Keratinocyte (primary cell): ENCODE measurements at regions not wholly inside any gene's neighbourhood (a gene's known extent, or its start where the extent isn't known, plus 50 kb on each side); places are given as distances from the start of the nearest gene placed in this dataset.

Experiments
- DNase-seq: peaks from one replicate; pipeline ENCODE4 v3.0.0-alpha.2; 2011; ENCODE audit warnings: low read depth, missing footprints, low spot score
- FAIRE-seq: peaks from 2 replicates; lab custom pipeline; 2011; peaks lifted over from hg19 to GRCh38; lab: Jason Lieb, UNC
- H2AFZ ChIP-seq: 2 replicates; pipeline ENCODE4 v1.6.0; 2012; ENCODE audit warnings: low read length, control low read depth, inconsistent platforms; ENCODE audit not compliant: control insufficient read depth
- H3K27ac ChIP-seq: 2 replicates; pipeline ENCODE4 v1.5.1; 2011; ENCODE audit warnings: low read length; ENCODE audit not compliant: control insufficient read depth, insufficient read depth
- H3K27me3 ChIP-seq: 3 replicates; pipeline ENCODE4 v1.6.0; 2011; ENCODE audit warnings: low read length; ENCODE audit not compliant: control insufficient read depth, insufficient read depth; ENCODE audit errors: extremely low read depth
- H3K36me3 ChIP-seq, 2 experiments: 2 replicates in 1 of 2; 3 replicates in 1 of 2; pipeline ENCODE4 v1.5.1; 2011; ENCODE audit warnings: low read length in 2 of 2, mild to moderate bottlenecking in 1 of 2; ENCODE audit not compliant: control insufficient read depth in 2 of 2, insufficient read depth in 2 of 2; ENCODE audit errors: extremely low read depth in 1 of 2
- H3K4me1 ChIP-seq: 3 replicates; pipeline ENCODE4 v1.5.1; 2011; ENCODE audit warnings: low read length; ENCODE audit not compliant: control insufficient read depth, insufficient read depth; ENCODE audit errors: extremely low read depth
- H3K4me2 ChIP-seq: 3 replicates; pipeline ENCODE4 v1.6.0; 2011; ENCODE audit warnings: low read depth, low read length; ENCODE audit not compliant: control insufficient read depth, insufficient read depth; ENCODE audit errors: extremely low read depth
- H3K4me3 ChIP-seq, 3 experiments: fragments of 200-600 bp in 1 of 3; sonication (generic) in 1 of 3; 2 replicates in 2 of 3; 3 replicates in 1 of 3; pipeline ENCODE4 v1.5.1; 2011 to 2016; ENCODE audit warnings: low read length in 3 of 3, mild to moderate bottlenecking in 3 of 3, control low read depth in 2 of 3, inconsistent platforms in 1 of 3, low read depth in 1 of 3, mixed read lengths in 1 of 3, mixed run types in 1 of 3, moderate library complexity in 1 of 3; ENCODE audit not compliant: control insufficient read depth in 2 of 3, insufficient read depth in 2 of 3; ENCODE audit errors: extremely low read depth in 1 of 3
- H3K79me2 ChIP-seq: 2 replicates; pipeline ENCODE4 v1.6.0; 2012; ENCODE audit warnings: low read length; ENCODE audit not compliant: control insufficient read depth, insufficient read depth
- H3K9ac ChIP-seq: 3 replicates; pipeline ENCODE4 v1.6.0; 2011; ENCODE audit warnings: low read length; ENCODE audit not compliant: control insufficient read depth, insufficient read depth; ENCODE audit errors: extremely low read depth
- H3K9me1 ChIP-seq: 3 replicates; pipeline ENCODE4 v1.6.0; 2011; ENCODE audit warnings: low read length; ENCODE audit not compliant: control insufficient read depth, insufficient read depth; ENCODE audit errors: extremely low read depth
- H3K9me3 ChIP-seq: 2 replicates; pipeline ENCODE4 v1.5.1; 2012; ENCODE audit warnings: low read depth, low read length; ENCODE audit not compliant: control insufficient read depth
- H4K20me1 ChIP-seq: 3 replicates; pipeline ENCODE4 v1.6.0; 2011; ENCODE audit warnings: low read length; ENCODE audit not compliant: control insufficient read depth, insufficient read depth; ENCODE audit errors: extremely low read depth
- EZH2 ChIP-seq: IDR thresholded peaks from one replicate; pipeline ENCODE4 v1.6.1; 2012; ENCODE audit warnings: inconsistent platforms, mild to moderate bottlenecking, low read length, moderate library complexity
- dilution Hi-C: fragments of 300-500 bp; cut with MboI; formaldehyde crosslinking; loops from one replicate; pipeline ENCODE4 v1.7.0; 2020; ENCODE audit warnings: low sequenced_read_pairs; ENCODE audit not compliant: extremely low pct_ligation_motif_present
- TF ChIP-seq, protein P1 (sequence below), 3 experiments: IDR thresholded peaks in 1 of 3; conservative IDR thresholded peaks in 1 of 3; optimal IDR thresholded peaks in 1 of 3; 2 replicates in 2 of 3; 3 replicates in 1 of 3; pipeline versions ENCODE3 to v1.5.1; 2011; ENCODE audit warnings: low read length in 3 of 3, mild to moderate bottlenecking in 3 of 3, moderate library complexity in 2 of 3, control low read depth in 1 of 3, inconsistent platforms in 1 of 3; ENCODE audit not compliant: insufficient read depth in 2 of 3; ENCODE audit errors: extremely low read depth in 1 of 3

DNA sequence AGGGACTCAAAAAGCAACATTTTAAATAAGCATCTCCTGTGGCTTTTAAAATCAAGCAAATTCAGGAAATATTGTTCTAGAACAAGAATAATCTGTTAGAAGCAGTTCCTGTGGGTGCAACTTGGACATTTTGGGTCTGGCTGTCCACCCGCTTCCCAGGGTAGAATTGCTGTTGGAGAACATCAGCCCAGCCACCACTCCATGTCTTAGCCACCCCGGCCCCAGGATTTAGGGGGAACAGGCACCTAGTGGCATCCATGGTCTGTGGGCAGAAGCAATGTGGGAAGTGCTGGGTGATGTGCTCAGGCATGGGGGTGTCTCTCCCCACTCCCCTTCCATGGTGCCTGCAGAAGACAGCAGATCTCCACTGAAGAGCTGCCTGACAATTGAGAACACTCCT is 162.6 kb downstream of the KLF13 start:
- Histone ChIP-seq H3K9me3 (no peaks in the 10 kb centered on the region), H3K9me1 (no peaks in the 10 kb centered on the region), H3K4me3 (no peak overlapping the region), H3K4me1 (peaks cover 27% of the 10 kb centered on the region), H3K9ac (no peak overlapping the region), H3K36me3 (no peaks in the 10 kb centered on the region), H3K79me2 (no peaks in the 10 kb centered on the region), H3K27me3 (peaks cover 5% of the 10 kb centered on the region), H4K20me1 (no peaks in the 10 kb centered on the region), H3K27ac (no peak overlapping the region), H2AFZ (no peak overlapping the region), H3K4me2 (no peak overlapping the region)
- DNase-seq (no peak), FAIRE-seq (no peak)
- dilution Hi-C loops: no loop called here
- TF ChIP-seq EZH2: no peak
- TF ChIP-seq, protein P1, sequence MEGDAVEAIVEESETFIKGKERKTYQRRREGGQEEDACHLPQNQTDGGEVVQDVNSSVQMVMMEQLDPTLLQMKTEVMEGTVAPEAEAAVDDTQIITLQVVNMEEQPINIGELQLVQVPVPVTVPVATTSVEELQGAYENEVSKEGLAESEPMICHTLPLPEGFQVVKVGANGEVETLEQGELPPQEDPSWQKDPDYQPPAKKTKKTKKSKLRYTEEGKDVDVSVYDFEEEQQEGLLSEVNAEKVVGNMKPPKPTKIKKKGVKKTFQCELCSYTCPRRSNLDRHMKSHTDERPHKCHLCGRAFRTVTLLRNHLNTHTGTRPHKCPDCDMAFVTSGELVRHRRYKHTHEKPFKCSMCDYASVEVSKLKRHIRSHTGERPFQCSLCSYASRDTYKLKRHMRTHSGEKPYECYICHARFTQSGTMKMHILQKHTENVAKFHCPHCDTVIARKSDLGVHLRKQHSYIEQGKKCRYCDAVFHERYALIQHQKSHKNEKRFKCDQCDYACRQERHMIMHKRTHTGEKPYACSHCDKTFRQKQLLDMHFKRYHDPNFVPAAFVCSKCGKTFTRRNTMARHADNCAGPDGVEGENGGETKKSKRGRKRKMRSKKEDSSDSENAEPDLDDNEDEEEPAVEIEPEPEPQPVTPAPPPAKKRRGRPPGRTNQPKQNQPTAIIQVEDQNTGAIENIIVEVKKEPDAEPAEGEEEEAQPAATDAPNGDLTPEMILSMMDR (optimal IDR thresholded peaks at IDR 0.05 in 1 of 3, IDR thresholded peaks at IDR 0.05 in 1 of 3, conservative IDR thresholded peaks at IDR 0.05 in 1 of 3; ENCODE audit: extremely low read depth in 1 of 3, insufficient read depth in 2 of 3, low read length in 3 of 3): no peak

DNA sequence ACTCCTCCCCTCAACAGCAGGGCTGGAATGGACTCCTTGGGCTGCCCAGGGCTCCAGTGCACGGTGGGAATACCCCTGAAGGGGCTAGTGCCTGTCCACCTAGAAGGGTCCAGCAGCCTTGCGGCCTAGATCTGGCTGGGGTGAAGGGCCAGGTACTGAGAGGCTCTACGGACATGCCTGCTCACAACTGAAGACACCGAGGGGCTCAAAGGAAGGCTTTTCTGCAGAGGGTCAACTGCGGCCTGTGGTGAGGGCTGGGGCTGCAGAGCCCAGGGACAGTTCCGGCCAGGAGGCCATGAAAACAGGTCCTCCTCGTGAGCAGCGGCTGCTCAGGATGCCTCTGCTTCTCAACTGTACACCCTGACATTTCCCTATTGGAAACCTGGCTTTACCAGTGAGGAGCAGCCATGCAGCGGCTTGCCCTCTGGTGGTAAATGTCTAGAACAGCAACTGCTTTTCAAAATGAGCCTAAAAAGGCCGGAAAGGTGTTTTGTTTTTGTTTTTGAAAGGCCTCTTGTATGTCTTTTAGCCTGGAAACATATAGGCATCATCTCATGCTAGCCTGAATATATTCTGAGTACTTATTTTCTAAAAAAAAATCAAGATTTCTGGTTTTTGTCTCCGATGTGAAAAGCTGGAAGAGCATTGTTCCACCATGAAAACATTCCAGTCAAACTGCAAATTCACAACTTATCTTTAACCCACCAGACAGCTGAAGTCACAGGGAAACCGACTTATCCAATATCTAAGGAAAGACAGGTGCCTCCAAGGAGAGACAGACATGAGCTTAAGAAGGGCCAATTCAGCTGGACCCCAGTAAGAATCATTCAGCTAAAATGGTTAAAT is 163.4 kb downstream of the KLF13 start:
- H3K4me2 ChIP-seq: no peak overlapping the region

More for the DNA sequence above, 163.4 kb downstream of the KLF13 start:
- no peaks in the 10 kb centered on the region for H3K9me1 ChIP-seq
- H3K9me3 ChIP-seq: no peaks in the 10 kb centered on the region
- no peak overlapping the region for H3K9ac ChIP-seq
- H3K4me3 ChIP-seq: no peak overlapping the region
- no peak overlapping the region for H2AFZ ChIP-seq
- H3K79me2 ChIP-seq: no peaks in the 10 kb centered on the region
- H3K27ac ChIP-seq: no peak overlapping the region
- peaks cover 27% of the 10 kb centered on the region for H3K4me1 ChIP-seq
- DNase-seq (no peak), FAIRE-seq (peak; percentile 88)
- H3K27me3 ChIP-seq: no peaks in the 10 kb centered on the region
- dilution Hi-C loops: no loop called here
- no peaks in the 10 kb centered on the region for H3K36me3 ChIP-seq
- TF ChIP-seq EZH2: no peak
- TF ChIP-seq, protein P1 (optimal IDR thresholded peaks at IDR 0.05 in 1 of 3, IDR thresholded peaks at IDR 0.05 in 1 of 3, conservative IDR thresholded peaks at IDR 0.05 in 1 of 3; ENCODE audit: extremely low read depth in 1 of 3, insufficient read depth in 2 of 3, low read length in 3 of 3): peak; percentile 77 to 91 (median 90)
- H4K20me1 ChIP-seq: no peaks in the 10 kb centered on the region
